Activated CD8-positive, alpha-beta memory T cell treated with anti-CD3 and anti-CD28 coated beads, Interleukin-2, amount 10 ng/mL, durations not matched to agents 7 days and 5 days (primary cell): ENCODE measurements at regions not wholly inside any gene's neighbourhood (a gene's known extent, or its start where the extent isn't known, plus 50 kb on each side); places are given as distances from the start of the nearest gene placed in this dataset.

Experiments used
- ATAC-seq: fragments of 150-1000 bp; cut with Tn5 transposase; one replicate; pipeline ENCODE4 v1.10.0; 2021; ENCODE audit warnings: moderate library complexity
- CTCF ChIA-PET: fragments of 350-600 bp; sonication (Branson Sonifier 250); formaldehyde crosslinking; loops from one replicate; lab custom pipeline; 2021; ENCODE audit warnings: antibody characterized with exemption; lab: Charles Lee
- DNase-seq: peaks from one replicate; pipeline ENCODE4 v3.0.0-alpha.2; 2020
- H3K27ac Mint-ChIP-seq: one replicate; pipeline ENCODE4 v1.8.0; 2021; ENCODE audit warnings: mild to moderate bottlenecking, mixed read lengths
- H3K27me3 Mint-ChIP-seq: one replicate; pipeline ENCODE4 v1.8.0; 2021; ENCODE audit warnings: mixed read lengths
- H3K36me3 Mint-ChIP-seq: one replicate; pipeline ENCODE4 v1.8.0; 2021; ENCODE audit warnings: mild to moderate bottlenecking, mixed read lengths
- H3K4me1 Mint-ChIP-seq: one replicate; pipeline ENCODE4 v1.8.0; 2021; ENCODE audit warnings: mixed read lengths
- H3K4me3 Mint-ChIP-seq: one replicate; pipeline ENCODE4 v1.8.0; 2021; ENCODE audit warnings: mild to moderate bottlenecking, moderate library complexity, mixed read lengths
- H3K9me3 Mint-ChIP-seq: one replicate; pipeline ENCODE4 v1.8.0; 2022; ENCODE audit warnings: low read depth, mixed read lengths

GRCh38 chr1:101290922-101291561 lies 54.2 kb downstream of the S1PR1 start:
- Mint-ChIP-seq H3K4me1 (peaks cover 57% of the 10 kb centered on the region), H3K36me3 (peaks cover 8% of the 10 kb centered on the region), H3K4me3 (peak overlapping the region; percentile 27), H3K9me3 (no peaks in the 10 kb centered on the region), H3K27me3 (peaks cover 16% of the 10 kb centered on the region), H3K27ac (peak overlapping the region; percentile 50)
- CTCF ChIA-PET: interaction anchor here (0.8 to 10.6 kb wide), 16 partner anchors 8 to 422 kb away, joined by 3 to 87 read pairs (median 5); partner anchors contain the start of gene S1PR1
- peak; percentile 67 for DNase-seq
- peak; percentile 61 for ATAC-seq

- CTCF ChIA-PET: interaction anchor here (1.8 to 10.6 kb wide), 6 partner anchors 11 to 268 kb away, joined by 4 to 87 read pairs (median 24); partner anchors contain the start of gene S1PR1
- H3K9me3 Mint-ChIP-seq: no peaks in the 10 kb centered on the region
- H3K27me3 Mint-ChIP-seq: peaks cover 16% of the 10 kb centered on the region
- DNase-seq: peak; percentile 74
- H3K27ac Mint-ChIP-seq: peak overlapping the region; percentile 44
- peaks cover 8% of the 10 kb centered on the region for H3K36me3 Mint-ChIP-seq
- ATAC-seq: peak; percentile 28
- peaks cover 51% of the 10 kb centered on the region for H3K4me1 Mint-ChIP-seq
- peak overlapping the region; percentile 27 for H3K4me3 Mint-ChIP-seq
Measured at GRCh38 chr1:101291562-101292380, 55.0 kb downstream of the S1PR1 start.

- H3K9me3 Mint-ChIP-seq: no peaks in the 10 kb centered on the region
- peak overlapping the region; percentile 71 for H3K27ac Mint-ChIP-seq
- peaks cover 46% of the 10 kb centered on the region for H3K4me1 Mint-ChIP-seq
- peak overlapping the region; percentile 27 for H3K4me3 Mint-ChIP-seq
- peaks cover 8% of the 10 kb centered on the region for H3K36me3 Mint-ChIP-seq
- ATAC-seq (peak; percentile 42), DNase-seq (peak; percentile 80)
- H3K27me3 Mint-ChIP-seq: peaks cover 32% of the 10 kb centered on the region
- CTCF ChIA-PET: interaction anchor here (0.7 to 10.6 kb wide), 8 partner anchors 17 to 1529 kb away, joined by 3 to 87 read pairs (median 4); partner anchors contain the start of gene S1PR1
Measured at GRCh38 chr1:101293461-101294051, 56.7 kb downstream of the S1PR1 start.

- Mint-ChIP-seq H3K27ac (no peak overlapping the region), H3K36me3 (peaks cover 8% of the 10 kb centered on the region), H3K9me3 (no peaks in the 10 kb centered on the region), H3K4me1 (peaks cover 37% of the 10 kb centered on the region), H3K27me3 (peaks cover 40% of the 10 kb centered on the region), H3K4me3 (no peak overlapping the region)
- DNase-seq (no peak), ATAC-seq (no peak)
- CTCF ChIA-PET: interaction anchor here (2.1 to 10.6 kb wide), 2 partner anchors 16 to 63 kb away, joined by 5 to 87 read pairs; no protein-coding TSS in a partner anchor
Measured at GRCh38 chr1:101295209-101295608, 58.4 kb downstream of the S1PR1 start.

GRCh38 chr1:101298663-101299062 lies 61.8 kb downstream of the S1PR1 start:
- H3K27ac Mint-ChIP-seq: no peak overlapping the region
- no peaks in the 10 kb centered on the region for H3K9me3 Mint-ChIP-seq
- H3K27me3 Mint-ChIP-seq: peaks cover 51% of the 10 kb centered on the region
- ATAC-seq: no peak
- CTCF ChIA-PET: interaction anchor here (2.1 to 3.7 kb wide), 2 partner anchors 11 to 59 kb away, joined by 12 to 15 read pairs; no protein-coding TSS in a partner anchor
- H3K4me3 Mint-ChIP-seq: no peak overlapping the region
- H3K4me1 Mint-ChIP-seq: peaks cover 5% of the 10 kb centered on the region
- DNase-seq: no peak
- H3K36me3 Mint-ChIP-seq: peaks cover 5% of the 10 kb centered on the region

- Mint-ChIP-seq H3K27me3 (peaks cover 47% of the 10 kb centered on the region), H3K4me1 (peaks cover 2% of the 10 kb centered on the region), H3K36me3 (peaks cover 2% of the 10 kb centered on the region), H3K9me3 (no peaks in the 10 kb centered on the region), H3K27ac (no peak overlapping the region), H3K4me3 (no peak overlapping the region)
- DNase-seq (no peak), ATAC-seq (no peak)
- CTCF ChIA-PET: interaction anchor here (0.7 to 3.7 kb wide), 8 partner anchors 9 to 1811 kb away, joined by 3 to 30 read pairs (median 4); no protein-coding TSS in a partner anchor
Measured at GRCh38 chr1:101299141-101299540, 62.3 kb downstream of the S1PR1 start.

GRCh38 chr1:101299710-101300109 lies 62.9 kb downstream of the S1PR1 start:
- H3K36me3 Mint-ChIP-seq: peaks cover 2% of the 10 kb centered on the region
- H3K9me3 Mint-ChIP-seq: no peaks in the 10 kb centered on the region
- peaks cover 2% of the 10 kb centered on the region for H3K4me1 Mint-ChIP-seq
- CTCF ChIA-PET: interaction anchor here (0.7 to 3.7 kb wide), 8 partner anchors 9 to 1812 kb away, joined by 3 to 30 read pairs (median 4); no protein-coding TSS in a partner anchor
- H3K27me3 Mint-ChIP-seq: peaks cover 51% of the 10 kb centered on the region
- no peak overlapping the region for H3K27ac Mint-ChIP-seq
- DNase-seq: no peak
- ATAC-seq: no peak
- H3K4me3 Mint-ChIP-seq: no peak overlapping the region

- Mint-ChIP-seq H3K27me3 (peaks cover 43% of the 10 kb centered on the region), H3K9me3 (no peaks in the 10 kb centered on the region), H3K4me3 (no peak overlapping the region), H3K27ac (no peak overlapping the region), H3K36me3 (peaks cover under 1% of the 10 kb centered on the region), H3K4me1 (peaks cover 2% of the 10 kb centered on the region)
- CTCF ChIA-PET: interaction anchor here (1.7 to 2.5 kb wide), 3 partner anchors 8 to 13 kb away, joined by 4 to 30 read pairs (median 6); no protein-coding TSS in a partner anchor
- no peak for DNase-seq
- no peak for ATAC-seq
Measured at GRCh38 chr1:101300916-101301315, 64.1 kb downstream of the S1PR1 start.

GRCh38 chr1:101301446-101302057 lies 64.7 kb downstream of the S1PR1 start:
- Mint-ChIP-seq H3K27me3 (peaks cover 44% of the 10 kb centered on the region), H3K9me3 (no peaks in the 10 kb centered on the region), H3K4me1 (peaks cover 2% of the 10 kb centered on the region), H3K4me3 (no peak overlapping the region), H3K36me3 (no peaks in the 10 kb centered on the region), H3K27ac (no peak overlapping the region)
- no peak for ATAC-seq
- no peak for DNase-seq
- CTCF ChIA-PET: interaction anchor here (2.3 to 2.5 kb wide), 2 partner anchors 8 to 13 kb away, joined by 6 to 30 read pairs; no protein-coding TSS in a partner anchor

GRCh38 chr1:101302831-101303511 lies 66.2 kb downstream of the S1PR1 start:
- ATAC-seq (no peak), DNase-seq (no peak)
- Mint-ChIP-seq H3K4me3 (no peak overlapping the region), H3K27ac (no peak overlapping the region), H3K27me3 (peaks cover 41% of the 10 kb centered on the region), H3K4me1 (peaks cover 2% of the 10 kb centered on the region), H3K36me3 (no peaks in the 10 kb centered on the region), H3K9me3 (no peaks in the 10 kb centered on the region)
- CTCF ChIA-PET: interaction anchor here (2.3 kb wide), 1 partner anchor 15 kb away, joined by 6 read pairs; no protein-coding TSS in a partner anchor

GRCh38 chr1:101307985-101308689 lies 71.3 kb downstream of the S1PR1 start:
- no peak overlapping the region for H3K4me3 Mint-ChIP-seq

More at GRCh38 chr1:101307985-101308689, 71.3 kb downstream of the S1PR1 start:
- ATAC-seq (no peak), DNase-seq (no peak)
- Mint-ChIP-seq H3K36me3 (no peaks in the 10 kb centered on the region), H3K27ac (peak overlapping the region; percentile 54), H3K4me1 (peaks cover 45% of the 10 kb centered on the region), H3K27me3 (peaks cover 18% of the 10 kb centered on the region), H3K9me3 (no peaks in the 10 kb centered on the region)
- CTCF ChIA-PET: interaction anchor here (1.2 to 6.3 kb wide), 10 partner anchors 8 to 421 kb away, joined by 3 to 87 read pairs (median 16); no protein-coding TSS in a partner anchor
